Body of pancreas (tissue), 4 donors: ENCODE measurements at regions not wholly inside any gene's neighbourhood (a gene's known extent, or its start where the extent isn't known, plus 50 kb on each side); places are given as distances from the start of the nearest gene placed in this dataset.

Source experiments
- CTCF ChIP-seq, 7 experiments: fragments of 450-650 bp in 4 of 7; fragments of 200-600 bp in 3 of 7; sonication (generic) in 3 of 7; IDR thresholded peaks; one replicate each; pipeline ENCODE4 v1.5.1; 2016 to 2019; ENCODE audit warnings: antibody characterized with exemption in 7 of 7
- POLR2A ChIP-seq, 3 donors: fragments of 450-650 bp; IDR thresholded peaks; one replicate each; pipeline ENCODE4 v1.6.1; 2016; ENCODE audit warnings: antibody characterized with exemption in 3 of 3, mild to moderate bottlenecking in 2 of 3

GRCh38 chr1:4422504-4423289 is 231.7 kb upstream of the AJAP1 start:
- no peak for TF ChIP-seq CTCF (IDR thresholded peaks at IDR 0.05)
- TF ChIP-seq POLR2A (IDR thresholded peaks at IDR 0.05): no peak
